GM21576 (cell line): ENCODE measurements at regions not wholly inside any gene's neighbourhood (a gene's known extent, or its start where the extent isn't known, plus 50 kb on each side); places are given as distances from the start of the nearest gene placed in this dataset.
A peak's percentile ranks its signal among the peaks of the same experiment; 100 is the strongest.
"Not testable (repeated sequence)": the region's sequence is repeated elsewhere in the genome, so short reads cannot be mapped to it uniquely, and the experiment has no call there.

ENCODE experiments used
- ATAC-seq: cut with Tn5 transposase; IDR thresholded peaks from one replicate; pipeline ENCODE4 v1.9.1; 2021; ENCODE audit warnings: mild to moderate bottlenecking, moderate library complexity; ENCODE audit not compliant: unreplicated experiment

DNA sequence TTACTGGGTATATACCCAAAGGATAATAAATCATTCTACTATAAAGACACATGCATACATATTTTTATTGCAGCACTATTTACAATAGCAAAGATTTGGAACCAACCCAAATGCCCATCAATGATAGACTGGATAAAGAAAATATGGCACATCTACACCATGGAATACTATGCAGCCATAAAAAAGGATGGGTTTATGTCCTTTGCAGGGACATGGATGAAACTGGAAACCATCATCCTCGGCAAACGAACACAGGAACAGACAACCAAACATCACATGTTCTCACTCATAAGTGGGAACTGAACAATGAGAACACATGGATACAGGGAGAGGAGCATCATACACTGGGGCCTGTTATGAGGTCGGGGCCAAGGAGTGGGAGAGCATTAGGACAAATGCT, 665.0 kb upstream of the KCNMB2 start:
- ATAC-seq, result not testable (repeated sequence)

DNA sequence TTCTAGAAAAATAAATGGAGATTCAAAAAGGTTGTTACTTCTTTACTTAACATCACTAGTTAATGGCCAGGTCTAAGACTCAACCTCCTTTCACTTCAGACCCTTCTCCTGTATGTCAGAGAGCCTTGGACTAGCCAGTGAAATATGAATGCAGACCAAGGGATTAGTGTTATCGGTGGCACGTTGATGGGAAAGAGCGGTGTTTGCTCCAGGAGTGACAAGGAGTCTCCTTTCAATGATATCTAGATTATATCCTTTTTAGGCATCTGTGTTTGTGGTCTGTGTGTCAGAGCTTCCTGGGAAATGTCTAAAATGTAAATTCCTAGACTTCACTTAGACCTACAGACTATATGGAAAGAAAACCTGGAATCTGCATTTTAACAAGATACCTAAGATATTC, 658.0 kb upstream of the KCNMB2 start:
- ATAC-seq, result no peak

DNA sequence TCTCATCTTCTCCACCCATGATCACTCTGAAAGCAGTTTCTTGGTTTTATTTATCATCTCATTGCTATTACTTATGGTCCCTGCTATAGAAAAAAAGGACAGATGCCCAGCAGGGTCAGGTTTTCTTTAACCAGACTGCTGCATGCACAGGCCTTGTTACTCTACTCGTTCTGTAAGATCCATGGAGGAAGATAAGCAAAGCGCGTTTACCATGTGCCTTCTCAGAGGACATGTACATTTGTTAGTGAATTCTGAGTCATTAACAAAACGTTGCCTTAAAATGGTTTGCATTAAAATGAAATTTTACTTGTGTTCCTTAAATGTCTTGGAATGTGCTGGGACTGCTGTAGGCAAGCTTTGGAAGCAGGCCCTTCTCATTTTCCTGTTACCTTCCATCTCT, 657.3 kb upstream of the KCNMB2 start:
- no peak for ATAC-seq

DNA sequence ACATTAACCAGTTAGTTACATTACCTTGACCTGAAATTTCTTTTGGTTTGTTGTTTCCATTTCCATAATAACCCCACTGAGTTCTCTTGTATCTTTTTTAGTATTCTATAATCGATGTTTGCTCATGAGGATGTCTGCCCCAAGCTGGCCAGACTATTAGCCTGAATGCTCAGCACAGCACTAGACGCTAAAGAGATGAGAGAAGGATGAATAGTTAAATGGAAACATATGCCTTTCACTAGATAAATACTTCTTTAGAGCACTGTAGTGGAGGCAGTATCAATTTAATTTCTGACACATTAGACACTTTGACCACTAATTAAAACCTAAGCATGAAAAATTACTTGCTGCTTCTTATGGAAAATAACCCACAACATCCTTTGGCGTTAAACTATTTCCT, 654.9 kb upstream of the KCNMB2 start:
- ATAC-seq, result no peak

DNA sequence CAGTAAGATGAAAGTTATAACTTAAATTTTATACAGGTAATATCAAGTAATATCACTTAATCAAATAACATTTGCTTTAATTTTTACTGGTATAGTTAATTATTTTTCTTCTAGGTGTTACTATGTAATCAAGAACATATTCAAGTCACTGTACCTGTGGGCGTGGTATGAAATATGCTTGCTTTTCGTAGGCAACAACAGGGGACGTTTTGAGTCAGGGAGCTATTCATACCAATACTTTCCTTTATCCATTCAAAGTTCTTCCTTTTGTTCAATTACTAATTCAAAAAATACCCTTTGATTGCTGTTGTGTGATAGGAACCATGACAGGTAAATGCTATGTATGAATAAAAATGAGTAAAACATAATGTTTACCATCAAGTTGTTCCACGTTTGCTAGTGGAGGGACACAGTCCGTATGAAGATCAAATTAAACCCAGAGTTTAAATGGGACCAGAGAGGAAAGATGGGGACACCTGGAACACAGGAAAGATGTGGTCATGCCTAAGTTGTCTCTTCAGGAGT, 654.0 kb upstream of the KCNMB2 start:
- ATAC-seq, result no peak

DNA sequence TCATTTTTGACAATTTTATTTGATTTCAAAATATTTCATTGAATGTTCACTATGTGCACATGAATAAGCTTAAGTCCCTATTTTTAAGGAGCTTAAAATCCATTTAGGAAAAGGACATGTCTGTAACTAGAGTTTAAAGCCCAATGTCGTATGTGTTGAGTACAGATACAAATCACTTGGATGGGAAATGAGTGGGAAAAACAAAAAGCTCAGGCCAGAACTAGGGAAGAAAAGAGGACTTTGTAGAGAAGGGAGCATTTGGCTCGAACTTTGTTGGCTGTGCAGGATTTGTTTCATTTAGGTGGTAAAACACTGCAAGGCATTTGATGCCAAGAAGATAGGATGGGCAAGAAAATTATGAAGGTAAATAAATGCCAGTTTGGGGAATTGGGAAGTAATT, 653.1 kb upstream of the KCNMB2 start:
- ATAC-seq, result no peak

DNA sequence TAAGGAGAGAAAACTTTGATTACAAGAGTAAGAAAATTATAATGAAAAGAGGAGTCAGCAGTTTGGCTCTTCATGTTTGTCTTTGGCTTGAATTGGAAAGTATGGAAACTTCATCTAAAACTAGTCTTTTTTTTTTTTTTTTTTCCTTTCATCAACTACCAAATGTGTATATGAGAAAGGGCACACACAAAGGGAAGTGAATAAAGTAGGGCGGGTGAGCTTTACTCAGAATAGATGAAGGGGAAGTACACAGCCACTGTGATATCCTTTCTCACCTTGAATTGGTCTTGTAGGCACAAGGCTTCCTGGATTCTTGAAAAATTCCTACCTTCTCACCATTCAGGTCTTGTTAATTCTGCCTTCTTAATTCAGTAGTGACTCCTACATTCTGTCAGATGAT, 652.3 kb upstream of the KCNMB2 start:
- peak; percentile 42 for ATAC-seq

DNA sequence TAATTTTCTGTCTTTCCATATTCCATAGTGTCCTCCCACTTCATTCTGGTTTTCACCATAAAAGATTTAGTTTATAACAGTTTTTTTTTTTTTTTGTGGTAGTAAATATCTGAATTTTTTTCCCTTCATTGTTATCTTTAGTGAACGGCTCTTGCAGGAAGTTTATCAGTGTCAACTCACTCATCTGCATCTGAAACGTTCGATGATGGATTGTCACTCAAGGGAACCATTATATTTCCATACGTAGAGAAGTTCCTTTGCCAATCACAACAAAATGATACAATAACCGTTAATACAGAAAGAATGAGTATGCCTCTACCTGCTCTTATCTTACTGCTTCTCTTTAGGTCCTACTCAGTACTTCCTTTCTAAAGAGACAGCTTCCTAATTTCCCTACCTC, 651.2 kb upstream of the KCNMB2 start:
- ATAC-seq, result no peak

DNA sequence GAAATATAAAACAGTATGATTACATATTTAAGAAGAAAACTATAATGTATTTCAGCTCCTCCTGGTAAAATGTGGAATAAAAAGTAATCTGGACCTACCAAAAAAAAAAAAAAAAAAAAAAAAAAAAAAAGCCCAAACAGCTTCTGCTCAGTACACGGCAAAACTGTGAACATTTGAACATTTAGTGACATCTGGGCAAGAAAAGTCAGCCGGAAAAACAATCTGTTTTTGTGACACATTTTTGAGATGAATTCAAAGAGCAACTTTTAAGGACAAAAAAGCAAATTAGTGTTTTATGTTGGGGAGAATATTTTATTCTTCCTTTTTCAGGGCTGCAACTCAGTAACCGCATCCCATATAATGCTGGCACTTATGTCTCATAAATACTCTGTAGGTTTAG, 649.7 kb upstream of the KCNMB2 start:
- ATAC-seq, result no peak

DNA sequence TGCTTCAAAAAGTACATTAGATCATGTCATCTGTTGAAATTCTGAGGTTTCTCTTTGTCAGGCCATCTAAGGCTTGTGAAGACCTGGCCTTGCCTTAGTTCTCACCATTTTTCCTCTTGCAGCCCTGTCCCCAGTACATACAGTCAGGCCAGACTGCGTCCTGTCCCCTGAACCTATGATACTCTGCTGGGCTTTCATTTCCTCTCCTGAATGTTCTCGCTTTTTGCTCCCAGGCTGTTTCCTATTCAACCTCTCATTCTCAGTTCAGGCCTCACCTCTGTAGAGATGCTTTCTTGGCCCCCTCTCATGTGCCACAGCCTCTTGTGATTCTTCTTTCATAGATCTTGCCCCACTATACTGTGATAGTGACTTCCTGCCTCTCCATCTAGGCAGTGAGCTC, 648.8 kb upstream of the KCNMB2 start:
- peak; percentile 74 for ATAC-seq

DNA sequence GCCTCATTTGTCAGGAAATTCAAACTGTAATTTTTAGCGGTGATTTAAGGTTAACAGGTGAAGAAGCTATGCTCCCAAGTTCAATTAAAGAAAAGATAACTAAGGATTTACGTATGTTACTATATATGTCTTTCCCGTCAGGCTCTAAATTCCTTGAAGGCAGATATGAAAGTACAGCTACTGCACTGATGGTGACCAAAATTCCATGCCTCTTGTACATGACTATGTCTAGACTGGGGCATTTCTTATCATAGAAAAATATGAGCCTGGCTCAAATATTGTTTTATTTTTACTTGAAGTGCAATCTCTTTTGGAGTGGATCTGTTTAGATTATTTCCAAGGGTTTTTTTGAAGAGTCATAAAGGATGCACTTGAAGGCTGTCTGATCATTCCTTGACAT, 647.1 kb upstream of the KCNMB2 start:
- ATAC-seq, result no peak

DNA sequence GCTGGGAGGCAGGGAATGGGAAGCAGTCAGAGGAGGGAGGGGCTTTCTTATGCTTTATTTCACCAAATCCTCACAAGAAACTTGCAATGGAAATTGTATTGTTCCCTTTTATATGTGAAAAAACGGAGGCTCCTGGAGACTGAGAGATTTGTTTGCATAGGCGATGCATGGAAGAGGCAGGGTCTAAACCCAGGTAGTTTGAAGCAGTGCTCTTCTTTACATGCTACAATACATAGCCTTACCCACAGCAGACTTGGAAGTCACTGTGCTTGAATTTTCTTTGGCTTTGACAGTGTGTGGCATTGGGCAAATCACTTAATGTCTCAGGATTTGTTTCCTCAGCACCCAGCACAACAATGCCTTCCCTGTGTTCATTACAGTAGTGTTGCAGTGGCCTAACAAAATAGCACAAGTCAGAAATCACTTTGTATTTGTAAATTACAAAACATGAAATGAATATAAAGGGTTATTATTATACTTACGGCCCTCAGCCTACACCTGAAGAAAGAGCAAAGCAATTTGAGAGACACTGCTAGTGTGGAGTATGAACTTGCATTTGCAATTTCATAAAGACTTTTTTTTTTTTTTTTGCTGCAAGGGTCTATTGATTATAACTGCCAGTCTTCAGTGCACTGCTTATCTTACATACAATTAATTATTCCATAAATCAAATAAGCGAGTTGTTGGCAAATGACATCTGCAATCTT, 646.4 kb upstream of the KCNMB2 start:
- ATAC-seq, result no peak

DNA sequence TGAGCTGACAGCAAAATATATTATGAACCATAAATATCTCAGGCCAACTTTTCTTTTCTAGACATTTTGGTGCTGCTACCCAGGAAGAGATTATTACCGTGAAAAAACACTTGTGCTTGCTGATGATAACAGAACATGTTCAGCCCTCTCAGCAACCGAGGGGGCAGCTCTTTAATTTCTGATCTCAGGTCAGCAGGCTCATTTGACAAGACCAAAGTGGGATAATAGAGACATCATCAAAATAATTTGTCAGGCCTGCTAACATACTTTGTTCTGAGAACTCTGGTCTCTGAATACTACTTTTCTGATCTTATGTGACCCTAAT, 645.9 kb upstream of the KCNMB2 start:
- no peak for ATAC-seq

DNA sequence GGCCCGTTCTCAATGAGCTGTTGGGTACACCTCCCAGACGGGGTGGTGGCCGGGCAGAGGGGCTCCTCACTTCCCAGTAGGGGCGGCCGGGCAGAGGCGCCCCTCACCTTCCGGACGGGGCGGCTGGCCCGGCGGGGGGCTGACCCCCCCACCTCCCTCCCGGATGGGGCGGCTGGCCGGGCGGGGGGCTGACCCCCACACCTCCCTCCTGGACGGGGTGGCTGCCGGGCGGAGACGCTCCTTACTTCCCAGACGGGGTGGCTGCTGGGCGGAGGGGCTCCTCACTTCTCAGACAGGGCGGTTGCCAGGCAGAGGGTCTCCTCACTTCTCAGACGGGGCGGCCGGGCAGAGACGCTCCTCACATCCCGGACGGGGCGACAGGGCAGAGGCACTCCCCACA, 644.7 kb upstream of the KCNMB2 start:
- not testable (repeated sequence) for ATAC-seq

DNA sequence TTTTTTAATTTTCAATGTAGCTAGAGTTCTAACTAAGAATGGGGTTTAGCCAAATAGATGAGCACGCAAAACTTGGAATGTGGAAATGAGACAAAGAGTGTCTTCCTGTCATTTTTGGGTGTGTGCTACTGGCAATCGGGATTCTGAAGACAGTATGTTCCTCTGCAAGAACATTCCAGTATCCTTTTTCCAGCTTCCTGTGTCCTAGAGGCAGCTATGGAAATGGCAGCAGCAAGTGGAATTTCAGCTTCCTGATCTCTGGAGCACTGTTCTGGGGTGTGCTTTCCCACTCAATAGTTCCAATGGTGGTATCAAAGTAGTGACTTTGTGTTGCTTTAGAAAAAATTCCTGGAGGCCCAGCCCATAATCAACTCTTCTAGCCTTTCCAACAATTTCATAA, 642.9 kb upstream of the KCNMB2 start:
- ATAC-seq, result no peak

DNA sequence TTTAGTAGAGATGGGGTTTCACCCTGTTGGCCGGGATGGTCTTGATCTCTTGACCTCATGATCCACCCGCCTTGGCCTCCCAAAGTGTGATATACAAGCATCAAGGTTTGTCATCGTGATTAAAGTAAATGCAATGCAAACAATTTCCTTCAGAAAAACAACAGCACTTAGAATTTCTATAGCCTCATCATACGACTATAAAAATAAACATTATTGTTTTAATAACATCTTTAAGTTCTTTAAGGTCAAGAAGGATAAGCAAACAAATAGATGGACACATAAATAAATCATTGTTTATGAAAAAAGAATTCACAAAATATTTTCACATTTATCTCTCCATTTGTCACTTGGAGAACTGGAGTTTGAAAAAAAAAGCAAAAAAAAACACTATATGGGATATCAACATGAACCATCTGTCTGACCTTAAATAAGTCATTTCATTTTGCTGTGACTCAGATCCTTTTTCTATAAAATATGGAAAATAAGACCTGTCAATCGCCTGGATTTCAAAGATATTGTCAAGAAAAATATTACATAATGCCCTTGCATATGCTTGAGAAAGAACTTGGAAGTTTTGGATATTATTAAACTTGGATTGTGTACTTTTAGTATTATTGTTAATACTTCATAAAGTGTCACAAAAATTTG, 642.0 kb upstream of the KCNMB2 start:
- no peak for ATAC-seq

DNA sequence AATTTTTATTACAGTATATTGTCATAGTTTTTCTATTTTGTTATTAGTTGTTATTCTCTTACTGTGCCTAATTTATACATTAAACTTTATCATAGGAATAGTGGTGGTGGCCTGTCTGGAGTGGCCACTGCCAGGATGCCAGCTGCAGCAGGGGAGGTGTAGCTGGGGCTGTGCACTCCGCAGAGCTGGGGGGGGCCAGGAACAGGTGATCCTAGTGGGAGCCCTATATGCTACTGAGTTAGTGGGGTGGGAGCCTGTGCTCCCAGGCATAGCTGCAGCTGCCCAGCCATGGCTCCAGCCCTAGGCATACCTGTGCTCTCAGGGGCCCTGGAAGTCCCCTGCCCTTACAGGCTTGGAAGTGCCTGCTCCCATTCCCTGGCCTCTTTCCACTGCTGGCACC, 638.1 kb upstream of the KCNMB2 start:
- no peak for ATAC-seq

DNA sequence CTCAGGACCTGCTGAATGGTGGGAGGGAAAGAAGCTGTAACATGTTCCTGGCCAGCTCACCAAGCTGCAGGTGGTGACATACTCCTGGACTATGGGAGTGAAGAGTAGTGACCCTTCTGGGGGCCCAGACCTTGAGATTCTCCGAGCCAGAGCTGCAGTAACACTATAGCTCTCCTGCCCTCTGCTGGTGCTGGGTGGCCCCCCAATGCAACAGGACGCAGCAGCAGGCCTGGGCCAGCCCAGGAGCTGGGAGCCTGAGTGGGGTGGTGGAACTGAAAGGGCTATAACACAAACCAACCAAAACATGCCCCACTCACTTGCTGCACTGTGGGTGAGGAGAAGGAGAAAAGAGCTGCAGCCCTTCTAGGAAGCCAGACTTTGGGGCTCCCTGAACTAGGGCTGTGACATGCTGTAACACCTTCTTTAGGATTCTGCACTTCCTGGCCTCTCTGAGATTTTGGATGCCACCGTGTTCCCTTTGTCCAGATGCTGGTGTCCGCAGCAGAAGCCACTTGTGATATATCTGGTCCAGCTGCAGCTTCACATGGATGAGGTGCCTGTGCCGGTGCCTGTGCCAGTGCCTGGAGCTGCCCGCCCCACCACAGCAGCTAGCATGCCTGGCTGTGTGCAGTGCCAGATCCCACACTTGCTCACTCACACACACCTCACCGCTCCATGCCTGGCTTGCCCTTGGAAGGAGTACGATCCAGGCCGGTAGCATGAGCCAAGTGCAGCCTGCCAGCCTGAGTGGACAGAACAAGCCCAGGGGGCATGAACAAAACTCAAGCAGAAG, 636.8 kb upstream of the KCNMB2 start:
- no peak for ATAC-seq

DNA sequence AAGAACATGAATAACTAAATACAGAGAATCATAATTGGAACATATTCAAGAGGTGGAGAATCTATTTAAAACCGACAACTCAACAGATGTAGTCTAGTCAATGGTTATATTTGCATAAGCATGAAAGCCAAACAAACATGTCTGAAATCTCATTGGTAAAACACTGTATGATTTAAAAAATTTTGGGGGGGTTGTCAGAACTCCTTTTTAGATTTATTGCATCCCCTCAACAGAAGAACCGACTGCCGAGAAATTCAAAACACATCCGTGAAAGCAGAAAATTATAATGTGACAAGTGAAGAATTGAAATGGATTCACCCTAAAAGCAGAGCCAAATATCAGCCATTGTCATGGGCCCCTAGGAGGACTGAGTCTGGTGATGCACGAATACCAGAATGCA, 633.4 kb upstream of the KCNMB2 start:
- no peak for ATAC-seq

DNA sequence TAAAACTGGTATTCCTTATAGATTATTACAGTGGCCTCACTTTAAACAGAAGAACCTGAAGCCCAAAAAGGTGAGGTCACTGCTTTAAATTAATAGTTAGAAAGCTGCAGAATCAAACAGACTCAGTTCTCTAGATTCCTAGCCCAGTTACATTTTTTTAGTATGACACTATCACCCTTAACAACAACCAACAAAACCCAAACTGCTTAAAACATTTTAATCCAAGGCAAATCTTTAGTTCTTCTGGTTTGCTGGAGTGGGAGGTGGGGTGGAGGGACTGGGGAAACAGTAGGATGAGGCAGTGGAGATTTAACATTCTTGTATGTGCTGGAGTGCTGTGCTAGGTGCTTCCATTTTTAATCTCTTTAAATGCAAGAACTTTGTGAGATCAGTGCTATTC, 631.6 kb upstream of the KCNMB2 start:
- no peak for ATAC-seq

DNA sequence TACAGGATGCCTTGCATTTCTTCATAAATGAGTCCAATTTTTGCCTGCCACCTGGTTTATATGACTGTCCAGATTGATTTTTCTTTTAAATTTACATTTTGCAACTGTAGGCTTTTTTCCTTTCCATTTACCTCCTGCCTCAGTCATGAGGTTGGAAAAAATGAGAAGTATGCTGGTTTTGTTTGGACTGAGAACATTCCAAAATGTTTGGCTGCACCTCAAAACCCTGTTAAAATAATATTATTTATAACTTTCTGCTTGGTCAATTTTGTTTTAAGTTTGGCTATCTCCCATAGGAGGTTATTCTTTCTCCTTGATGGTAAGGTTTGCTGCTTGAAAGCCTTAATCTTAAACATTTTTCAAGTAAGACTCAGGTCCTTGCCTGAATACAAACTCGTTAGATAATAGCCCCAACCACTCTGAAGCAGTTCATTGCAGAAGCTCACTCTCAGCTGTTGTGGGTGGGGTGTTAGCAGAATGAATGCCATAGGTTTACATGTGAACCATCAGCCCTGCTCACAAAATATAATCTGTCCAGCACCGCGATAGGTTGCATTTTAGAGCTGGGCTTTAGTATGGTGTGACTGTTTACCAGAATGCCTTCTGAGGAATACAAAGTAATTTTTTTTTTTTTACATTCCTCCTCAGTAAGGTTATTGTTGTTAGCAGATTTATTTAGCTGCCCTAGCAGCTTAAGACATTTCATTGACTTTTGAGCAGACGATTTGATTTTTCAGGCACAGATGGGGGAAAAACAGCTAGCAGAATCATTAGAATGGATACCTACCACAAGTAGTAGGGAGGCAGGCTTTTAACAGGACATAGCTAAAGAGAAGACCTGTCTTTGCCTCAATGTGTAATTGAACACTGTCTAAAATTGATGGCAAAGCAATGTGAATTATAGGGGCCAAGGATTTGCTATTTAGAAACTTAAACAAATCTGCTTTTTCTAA, 630.8 kb upstream of the KCNMB2 start:
- no peak for ATAC-seq
